MM.1S (cell line): ENCODE measurements at regions not wholly inside any gene's neighbourhood (a gene's known extent, or its start where the extent isn't known, plus 50 kb on each side); places are given as distances from the start of the nearest gene placed in this dataset.

Experiments
- DNase-seq: peaks from one replicate; pipeline ENCODE4 v3.0.0-alpha.2; 2015
- H2AFZ ChIP-seq: fragments of 300-600 bp; sonication (generic); 2 replicates; pipeline ENCODE4 v1.6.0; 2016; ENCODE audit warnings: antibody characterized with exemption, low read length
- H3F3A ChIP-seq: fragments of 300-600 bp; sonication (generic); 2 replicates; pipeline ENCODE4 v1.6.1; 2016; ENCODE audit warnings: mild to moderate bottlenecking, antibody characterized with exemption, low read length, moderate library complexity, mixed read lengths; ENCODE audit not compliant: insufficient read depth
- H3K27ac ChIP-seq: fragments of 300-600 bp; sonication (generic); 2 replicates; pipeline ENCODE4 v1.5.1; 2016; ENCODE audit warnings: mild to moderate bottlenecking, low read length
- H3K27me3 ChIP-seq: fragments of 300-600 bp; sonication (generic); replicated peaks from 2 replicates; pipeline ENCODE4 v1.6.0; 2016; ENCODE audit warnings: low read length; ENCODE audit not compliant: insufficient read depth
- H3K36me3 ChIP-seq: fragments of 300-600 bp; sonication (generic); replicated peaks from 2 replicates; pipeline ENCODE4 v1.6.1; 2016; ENCODE audit warnings: mild to moderate bottlenecking, low read length, mixed read lengths; ENCODE audit not compliant: insufficient read depth
- H3K4me1 ChIP-seq: fragments of 300-600 bp; sonication (generic); 2 replicates; pipeline ENCODE4 v1.6.1; 2016; ENCODE audit warnings: low read length, mixed read lengths
- H3K4me2 ChIP-seq: fragments of 300-600 bp; sonication (generic); 2 replicates; pipeline ENCODE4 v1.6.0; 2016; ENCODE audit warnings: low read depth, low read length
- H3K4me3 ChIP-seq: fragments of 300-600 bp; sonication (generic); 2 replicates; pipeline ENCODE4 v1.5.1; 2016; ENCODE audit warnings: low read length, mixed read lengths
- H3K79me2 ChIP-seq: fragments of 300-600 bp; sonication (generic); 2 replicates; pipeline ENCODE4 v1.6.1; 2016; ENCODE audit warnings: mixed run types, low read length, mixed read lengths
- H3K9ac ChIP-seq: fragments of 300-600 bp; sonication (generic); 2 replicates; pipeline ENCODE4 v1.6.1; 2016; ENCODE audit warnings: low read length, mixed read lengths
- H3K9me2 ChIP-seq: fragments of 300-600 bp; sonication (generic); replicated peaks from 2 replicates; pipeline ENCODE4 v1.6.1; 2016; ENCODE audit warnings: mild to moderate bottlenecking, low read length, mixed read lengths; ENCODE audit not compliant: insufficient read depth
- H3K9me3 ChIP-seq: fragments of 300-600 bp; sonication (generic); replicated peaks from 2 replicates; pipeline ENCODE4 v1.6.1; 2016; ENCODE audit warnings: mild to moderate bottlenecking, low read length, mixed read lengths; ENCODE audit not compliant: insufficient read depth
- H4K20me1 ChIP-seq: fragments of 300-600 bp; sonication (generic); 2 replicates; pipeline ENCODE4 v1.6.1; 2016; ENCODE audit warnings: mild to moderate bottlenecking, low read length, moderate library complexity, mixed read lengths; ENCODE audit not compliant: insufficient read depth
- EZH2 ChIP-seq: fragments of 300-600 bp; sonication (generic); optimal IDR thresholded peaks from 2 replicates; pipeline ENCODE3; 2017; ENCODE audit warnings: low read depth, mild to moderate bottlenecking, antibody characterized with exemption, low read length, mixed read lengths
- EZH2phosphoT487 ChIP-seq: fragments of 300-600 bp; sonication (generic); IDR thresholded peaks from 2 replicates; pipeline ENCODE4 v1.6.1; 2018; ENCODE audit warnings: antibody characterized with exemption, low read length
- TF ChIP-seq, protein P1 (sequence below): fragments of 300-600 bp; sonication (generic); IDR thresholded peaks from 2 replicates; pipeline ENCODE4 v1.5.1; 2016; ENCODE audit warnings: antibody characterized with exemption, low read length, mixed read lengths

DNA sequence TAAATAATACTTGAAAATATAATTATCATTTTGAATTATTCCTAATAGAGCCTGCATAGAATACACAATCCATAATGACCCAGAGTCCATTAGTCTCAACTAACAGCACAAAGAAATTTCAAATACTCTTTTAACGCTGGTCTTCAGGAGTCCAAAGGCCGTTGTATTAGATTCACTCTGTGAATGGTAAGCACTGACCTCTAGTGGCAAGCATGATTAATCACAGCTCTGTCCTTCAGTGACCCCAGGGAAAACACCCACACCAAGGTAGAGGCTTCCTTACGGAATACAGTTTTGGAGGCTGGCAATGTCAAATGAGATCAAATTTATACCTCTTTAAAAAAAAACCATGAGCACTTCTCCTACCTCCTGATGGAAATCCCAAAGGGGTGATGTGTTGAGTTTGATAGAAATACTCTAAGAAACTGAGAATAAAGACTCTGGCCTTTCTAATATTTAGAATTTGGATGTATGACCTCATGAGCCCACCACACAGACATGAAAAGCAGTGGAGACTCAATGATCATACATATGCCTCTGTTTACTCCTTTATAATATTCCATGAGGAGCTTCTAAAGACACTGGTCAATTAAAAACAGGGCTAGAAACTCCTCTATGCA lies 147.2 kb upstream of the DKK2 start:
- Histone ChIP-seq H4K20me1 (no peaks in the 10 kb centered on the region), H3K4me2 (no peak overlapping the region), H3K79me2 (no peaks in the 10 kb centered on the region), H3K4me3 (no peak overlapping the region), H3K9me2 (no peaks in the 10 kb centered on the region), H3K27ac (no peak overlapping the region), H3K9me3 (no peaks in the 10 kb centered on the region), H2AFZ (no peak overlapping the region), H3K4me1 (no peaks in the 10 kb centered on the region), H3F3A (no peaks in the 10 kb centered on the region), H3K27me3 (no peaks in the 10 kb centered on the region), H3K36me3 (no peaks in the 10 kb centered on the region), H3K9ac (no peak overlapping the region)
- DNase-seq, result peak; percentile 67
- TF ChIP-seq EZH2 (no peak), EZH2phosphoT487 (no peak)
- TF ChIP-seq, protein P1, sequence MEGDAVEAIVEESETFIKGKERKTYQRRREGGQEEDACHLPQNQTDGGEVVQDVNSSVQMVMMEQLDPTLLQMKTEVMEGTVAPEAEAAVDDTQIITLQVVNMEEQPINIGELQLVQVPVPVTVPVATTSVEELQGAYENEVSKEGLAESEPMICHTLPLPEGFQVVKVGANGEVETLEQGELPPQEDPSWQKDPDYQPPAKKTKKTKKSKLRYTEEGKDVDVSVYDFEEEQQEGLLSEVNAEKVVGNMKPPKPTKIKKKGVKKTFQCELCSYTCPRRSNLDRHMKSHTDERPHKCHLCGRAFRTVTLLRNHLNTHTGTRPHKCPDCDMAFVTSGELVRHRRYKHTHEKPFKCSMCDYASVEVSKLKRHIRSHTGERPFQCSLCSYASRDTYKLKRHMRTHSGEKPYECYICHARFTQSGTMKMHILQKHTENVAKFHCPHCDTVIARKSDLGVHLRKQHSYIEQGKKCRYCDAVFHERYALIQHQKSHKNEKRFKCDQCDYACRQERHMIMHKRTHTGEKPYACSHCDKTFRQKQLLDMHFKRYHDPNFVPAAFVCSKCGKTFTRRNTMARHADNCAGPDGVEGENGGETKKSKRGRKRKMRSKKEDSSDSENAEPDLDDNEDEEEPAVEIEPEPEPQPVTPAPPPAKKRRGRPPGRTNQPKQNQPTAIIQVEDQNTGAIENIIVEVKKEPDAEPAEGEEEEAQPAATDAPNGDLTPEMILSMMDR, result peak; percentile 78

DNA sequence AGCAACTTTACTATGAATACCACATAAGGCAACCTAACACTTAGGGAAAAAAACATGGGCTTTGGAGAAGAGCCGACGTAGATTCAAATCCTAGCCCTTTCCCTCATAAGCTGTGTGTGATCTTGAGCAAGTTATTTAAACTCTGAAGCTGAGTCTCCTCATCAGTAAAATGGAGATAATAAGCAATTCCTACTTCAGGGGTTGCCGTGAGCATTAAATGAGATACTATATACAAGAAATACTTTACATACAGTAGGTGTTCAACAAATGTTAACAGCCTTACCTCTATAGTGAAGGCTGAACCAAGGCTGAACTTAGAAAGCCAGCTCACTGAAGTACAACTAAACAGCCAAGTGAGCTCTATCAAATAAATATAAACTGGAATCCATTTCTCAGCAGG lies 146.2 kb upstream of the DKK2 start:
- H4K20me1 ChIP-seq, result no peaks in the 10 kb centered on the region
- no peak overlapping the region for H3K4me3 ChIP-seq
- no peak overlapping the region for H3K27ac ChIP-seq
- no peaks in the 10 kb centered on the region for H3F3A ChIP-seq
- H3K9me2 ChIP-seq, result no peaks in the 10 kb centered on the region
- H3K9ac ChIP-seq, result no peak overlapping the region
- no peak overlapping the region for H2AFZ ChIP-seq
- no peaks in the 10 kb centered on the region for H3K4me1 ChIP-seq
- no peaks in the 10 kb centered on the region for H3K27me3 ChIP-seq
- TF ChIP-seq, protein P1, result no peak
- TF ChIP-seq EZH2 (no peak), EZH2phosphoT487 (no peak)
- H3K79me2 ChIP-seq, result no peaks in the 10 kb centered on the region
- no peak for DNase-seq
- H3K4me2 ChIP-seq, result no peak overlapping the region
- H3K36me3 ChIP-seq, result no peaks in the 10 kb centered on the region
- no peaks in the 10 kb centered on the region for H3K9me3 ChIP-seq

DNA sequence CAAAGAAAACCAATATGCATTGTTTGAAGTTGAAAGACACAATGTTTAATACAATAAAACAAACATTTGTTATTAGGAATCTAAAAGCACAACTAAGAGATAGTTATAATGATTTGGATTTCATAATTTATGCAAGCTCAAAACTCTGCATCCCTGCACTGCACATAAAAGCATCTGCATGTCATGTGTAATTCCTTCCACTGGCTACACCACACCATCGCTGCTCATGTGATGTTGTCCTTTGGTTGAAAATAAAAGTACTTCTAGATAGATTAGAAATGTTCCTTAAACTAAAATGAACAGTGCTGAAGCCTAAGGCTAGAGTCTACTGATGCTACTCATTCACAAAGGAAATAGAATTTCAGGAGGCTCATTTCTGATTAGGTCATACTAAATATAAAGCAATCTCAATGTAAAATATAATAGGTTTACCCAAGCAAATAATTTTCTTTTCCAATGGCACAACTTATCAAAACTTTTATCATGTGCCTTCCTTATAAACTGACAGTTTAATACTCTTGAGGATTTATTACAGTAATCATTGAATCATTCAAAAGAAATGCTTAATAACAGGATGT lies 130.8 kb upstream of the DKK2 start:
- Histone ChIP-seq H2AFZ (no peak overlapping the region), H3F3A (no peaks in the 10 kb centered on the region), H3K4me2 (no peak overlapping the region), H3K4me1 (peaks cover 7% of the 10 kb centered on the region), H4K20me1 (no peaks in the 10 kb centered on the region), H3K79me2 (no peaks in the 10 kb centered on the region), H3K9me3 (no peaks in the 10 kb centered on the region), H3K9me2 (no peaks in the 10 kb centered on the region), H3K4me3 (no peak overlapping the region), H3K27ac (no peak overlapping the region), H3K36me3 (no peaks in the 10 kb centered on the region), H3K27me3 (no peaks in the 10 kb centered on the region), H3K9ac (no peak overlapping the region)
- no peak for DNase-seq
- no peak for TF ChIP-seq EZH2
- TF ChIP-seq, protein P1, result no peak
- no peak for TF ChIP-seq EZH2phosphoT487
